GM19043 (cell line): ENCODE measurements at regions not wholly inside any gene's neighbourhood (a gene's known extent, or its start where the extent isn't known, plus 50 kb on each side); places are given as distances from the start of the nearest gene placed in this dataset.
"Not testable (repeated sequence)": the region's sequence is repeated elsewhere in the genome, so short reads cannot be mapped to it uniquely, and the experiment has no call there.

Experiments
- ATAC-seq: cut with Tn5 transposase; IDR thresholded peaks from one replicate; pipeline ENCODE4 v1.9.1; 2021; ENCODE audit warnings: low read depth; ENCODE audit not compliant: unreplicated experiment

GRCh38 chr13:58318495-58319167 lies 687.1 kb downstream of the PCDH17 start:
- ATAC-seq, result no peak

GRCh38 chr13:58324161-58324560 lies 692.6 kb downstream of the PCDH17 start:
- ATAC-seq, result no peak

- no peak for ATAC-seq
Observed at GRCh38 chr13:58329746-58330145, 698.2 kb downstream of the PCDH17 start.

- ATAC-seq, result no peak
Observed at GRCh38 chr13:58340895-58341294, 709.4 kb downstream of the PCDH17 start.

- no peak for ATAC-seq
Observed at GRCh38 chr13:58341318-58341717, 709.8 kb downstream of the PCDH17 start.

GRCh38 chr13:58343076-58343475 lies 711.5 kb downstream of the PCDH17 start:
- no peak for ATAC-seq

GRCh38 chr13:58352100-58352499 lies 720.6 kb downstream of the PCDH17 start:
- not testable (repeated sequence) for ATAC-seq

GRCh38 chr13:58369936-58370335 lies 738.4 kb downstream of the PCDH17 start:
- no peak for ATAC-seq

- no peak for ATAC-seq
Observed at GRCh38 chr13:58376349-58376748, 744.8 kb downstream of the PCDH17 start.

- no peak for ATAC-seq
Observed at GRCh38 chr13:58376775-58377174, 745.2 kb downstream of the PCDH17 start.

- no peak for ATAC-seq
Observed at GRCh38 chr13:58379221-58379620, 747.7 kb downstream of the PCDH17 start.

GRCh38 chr13:58385336-58385735 lies 753.8 kb downstream of the PCDH17 start:
- ATAC-seq, result not testable (repeated sequence)

- no peak for ATAC-seq
Observed at GRCh38 chr13:58397596-58398387, 766.2 kb downstream of the PCDH17 start.

- no peak for ATAC-seq
Observed at GRCh38 chr13:58399263-58399662, 767.7 kb downstream of the PCDH17 start.

GRCh38 chr13:58406545-58406944 lies 775.0 kb downstream of the PCDH17 start:
- no peak for ATAC-seq

- ATAC-seq, result no peak
Observed at GRCh38 chr13:58429917-58430316, 798.4 kb downstream of the PCDH17 start.

GRCh38 chr13:58434943-58435342 lies 803.4 kb downstream of the PCDH17 start:
- ATAC-seq, result no peak

GRCh38 chr13:58437427-58437826 lies 805.9 kb downstream of the PCDH17 start:
- no peak for ATAC-seq

- ATAC-seq, result no peak
Observed at GRCh38 chr13:58446979-58447378, 815.4 kb downstream of the PCDH17 start.

- ATAC-seq, result no peak
Observed at GRCh38 chr13:58452123-58452623, 820.6 kb downstream of the PCDH17 start.

GRCh38 chr13:58455094-58455493 lies 823.5 kb downstream of the PCDH17 start:
- no peak for ATAC-seq

- ATAC-seq, result no peak
Observed at GRCh38 chr13:58461217-58461616, 829.7 kb downstream of the PCDH17 start.
